22Rv1 (cell line): ENCODE measurements at regions not wholly inside any gene's neighbourhood (a gene's known extent, or its start where the extent isn't known, plus 50 kb on each side); places are given as distances from the start of the nearest gene placed in this dataset.

Experiments used
- H3K27ac ChIP-seq: fragments of 450-650 bp; 2 replicates; pipeline ENCODE4 v1.5.1; 2017
- CTCF ChIP-seq: fragments of 450-650 bp; IDR thresholded peaks from 2 replicates; pipeline ENCODE4 v1.5.1; 2017; ENCODE audit warnings: mild to moderate bottlenecking
- ZFX ChIP-seq: fragments of 450-650 bp; IDR thresholded peaks from 2 replicates; pipeline ENCODE4 v1.6.1; 2017; ENCODE audit warnings: antibody characterized with exemption, borderline replicate concordance

GRCh38 chr7:53690411-53690810 is 655.0 kb downstream of the POM121L12 start:
- no peak for TF ChIP-seq ZFX
- no peak for TF ChIP-seq CTCF
- no peak overlapping the region for H3K27ac ChIP-seq

- no peak overlapping the region for H3K27ac ChIP-seq
- no peak for TF ChIP-seq CTCF
- TF ChIP-seq ZFX: no peak
Measured at GRCh38 chr7:53697913-53698312, 662.5 kb downstream of the POM121L12 start.

- TF ChIP-seq CTCF: no peak
- TF ChIP-seq ZFX: no peak
- H3K27ac ChIP-seq: no peak overlapping the region
Measured at GRCh38 chr7:53699215-53699837, 663.9 kb downstream of the POM121L12 start.

GRCh38 chr7:53719122-53719521 is 683.7 kb downstream of the POM121L12 start:
- TF ChIP-seq ZFX (no peak), CTCF (no peak)
- H3K27ac ChIP-seq: no peak overlapping the region

GRCh38 chr7:53740971-53741370 is 705.5 kb downstream of the POM121L12 start:
- TF ChIP-seq ZFX: no peak
- TF ChIP-seq CTCF: no peak

GRCh38 chr7:53743697-53744402 is 708.4 kb downstream of the POM121L12 start:
- TF ChIP-seq CTCF: no peak
- no peak for TF ChIP-seq ZFX
- H3K27ac ChIP-seq: no peak overlapping the region

More at GRCh38 chr7:53740971-53741370, 705.5 kb downstream of the POM121L12 start:
- no peak overlapping the region for H3K27ac ChIP-seq

- TF ChIP-seq ZFX (no peak), CTCF (no peak)
Measured at GRCh38 chr7:53744403-53744760, 708.9 kb downstream of the POM121L12 start.

More at GRCh38 chr7:53744403-53744760, 708.9 kb downstream of the POM121L12 start:
- no peak overlapping the region for H3K27ac ChIP-seq
